ENCODE measurements at regions not wholly inside any gene's neighbourhood (a gene's known extent, or its start where the extent isn't known, plus 50 kb on each side); places are given as distances from the start of the nearest gene placed in this dataset.
"Not testable (repeated sequence)": the region's sequence is repeated elsewhere in the genome, so short reads cannot be mapped to it uniquely, and the experiment has no call there.

DNA sequence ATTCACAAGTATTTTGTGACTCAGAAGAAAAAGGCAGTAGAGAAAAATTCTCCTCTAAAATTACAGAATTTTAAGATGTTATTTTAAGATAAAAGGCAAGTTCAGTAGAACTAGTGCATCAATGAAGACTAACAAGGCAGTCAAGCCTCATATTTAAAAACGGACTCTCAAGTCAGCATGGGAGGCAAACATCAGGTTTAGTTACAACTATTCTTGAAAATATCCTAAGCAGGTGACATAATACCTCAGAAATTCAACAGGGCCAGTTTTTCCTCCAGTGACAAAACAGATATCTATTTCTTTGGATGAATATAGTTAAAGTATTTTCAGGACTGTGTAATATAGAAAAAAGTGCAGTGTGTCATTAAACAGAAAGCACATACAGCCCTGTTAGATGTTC lies 194.0 kb upstream of the NMUR2 start:
- FAIRE-seq = no peak
- no peaks in the 10 kb centered on the region for H4K20me1 ChIP-seq (ENCODE audit: control insufficient read depth, extremely low read depth, insufficient read depth, low read length)
- no peaks in the 10 kb centered on the region for H3K27me3 ChIP-seq (ENCODE audit: control insufficient read depth, extremely low read depth, insufficient read depth, low read length)
- no peaks in the 10 kb centered on the region for H3K9me3 ChIP-seq (ENCODE audit: control insufficient read depth, low read depth, low read length)
- H3K36me3 ChIP-seq (ENCODE audit: control insufficient read depth in 2 of 2, extremely low read depth in 1 of 2, insufficient read depth in 2 of 2, low read length in 2 of 2) = no peaks in the 10 kb centered on the region
- DNase-seq (ENCODE audit: low read depth, low spot score) = no peak
- no peak overlapping the region for H3K9ac ChIP-seq (ENCODE audit: control insufficient read depth, extremely low read depth, insufficient read depth, low read length)
- H3K4me3 ChIP-seq (ENCODE audit: control insufficient read depth in 2 of 3, extremely low read depth in 1 of 3, insufficient read depth in 2 of 3, low read depth in 1 of 3, low read length in 3 of 3) = no peak overlapping the region
- H3K9me1 ChIP-seq (ENCODE audit: control insufficient read depth, extremely low read depth, insufficient read depth, low read length) = no peaks in the 10 kb centered on the region
- H2AFZ ChIP-seq (ENCODE audit: control insufficient read depth, low read length) = no peak overlapping the region
- H3K4me1 ChIP-seq (ENCODE audit: control insufficient read depth, extremely low read depth, insufficient read depth, low read length) = no peaks in the 10 kb centered on the region
- dilution Hi-C loops (cut with MboI; ENCODE audit: extremely low pct_ligation_motif_present, low sequenced_read_pairs) = no loop called here
- no peak overlapping the region for H3K4me2 ChIP-seq (ENCODE audit: control insufficient read depth, extremely low read depth, insufficient read depth, low read depth, low read length)
- TF ChIP-seq, protein P1, sequence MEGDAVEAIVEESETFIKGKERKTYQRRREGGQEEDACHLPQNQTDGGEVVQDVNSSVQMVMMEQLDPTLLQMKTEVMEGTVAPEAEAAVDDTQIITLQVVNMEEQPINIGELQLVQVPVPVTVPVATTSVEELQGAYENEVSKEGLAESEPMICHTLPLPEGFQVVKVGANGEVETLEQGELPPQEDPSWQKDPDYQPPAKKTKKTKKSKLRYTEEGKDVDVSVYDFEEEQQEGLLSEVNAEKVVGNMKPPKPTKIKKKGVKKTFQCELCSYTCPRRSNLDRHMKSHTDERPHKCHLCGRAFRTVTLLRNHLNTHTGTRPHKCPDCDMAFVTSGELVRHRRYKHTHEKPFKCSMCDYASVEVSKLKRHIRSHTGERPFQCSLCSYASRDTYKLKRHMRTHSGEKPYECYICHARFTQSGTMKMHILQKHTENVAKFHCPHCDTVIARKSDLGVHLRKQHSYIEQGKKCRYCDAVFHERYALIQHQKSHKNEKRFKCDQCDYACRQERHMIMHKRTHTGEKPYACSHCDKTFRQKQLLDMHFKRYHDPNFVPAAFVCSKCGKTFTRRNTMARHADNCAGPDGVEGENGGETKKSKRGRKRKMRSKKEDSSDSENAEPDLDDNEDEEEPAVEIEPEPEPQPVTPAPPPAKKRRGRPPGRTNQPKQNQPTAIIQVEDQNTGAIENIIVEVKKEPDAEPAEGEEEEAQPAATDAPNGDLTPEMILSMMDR (optimal IDR thresholded peaks at IDR 0.05 in 1 of 3, IDR thresholded peaks at IDR 0.05 in 1 of 3, conservative IDR thresholded peaks at IDR 0.05 in 1 of 3; ENCODE audit: extremely low read depth in 1 of 3, insufficient read depth in 2 of 3, low read length in 3 of 3) = no peak
- no peak for TF ChIP-seq EZH2 (IDR thresholded peaks at IDR 0.05; ENCODE audit: low read length)
- H3K79me2 ChIP-seq (ENCODE audit: control insufficient read depth, insufficient read depth, low read length) = no peaks in the 10 kb centered on the region
- no peak overlapping the region for H3K27ac ChIP-seq (ENCODE audit: control insufficient read depth, insufficient read depth, low read length)

DNA sequence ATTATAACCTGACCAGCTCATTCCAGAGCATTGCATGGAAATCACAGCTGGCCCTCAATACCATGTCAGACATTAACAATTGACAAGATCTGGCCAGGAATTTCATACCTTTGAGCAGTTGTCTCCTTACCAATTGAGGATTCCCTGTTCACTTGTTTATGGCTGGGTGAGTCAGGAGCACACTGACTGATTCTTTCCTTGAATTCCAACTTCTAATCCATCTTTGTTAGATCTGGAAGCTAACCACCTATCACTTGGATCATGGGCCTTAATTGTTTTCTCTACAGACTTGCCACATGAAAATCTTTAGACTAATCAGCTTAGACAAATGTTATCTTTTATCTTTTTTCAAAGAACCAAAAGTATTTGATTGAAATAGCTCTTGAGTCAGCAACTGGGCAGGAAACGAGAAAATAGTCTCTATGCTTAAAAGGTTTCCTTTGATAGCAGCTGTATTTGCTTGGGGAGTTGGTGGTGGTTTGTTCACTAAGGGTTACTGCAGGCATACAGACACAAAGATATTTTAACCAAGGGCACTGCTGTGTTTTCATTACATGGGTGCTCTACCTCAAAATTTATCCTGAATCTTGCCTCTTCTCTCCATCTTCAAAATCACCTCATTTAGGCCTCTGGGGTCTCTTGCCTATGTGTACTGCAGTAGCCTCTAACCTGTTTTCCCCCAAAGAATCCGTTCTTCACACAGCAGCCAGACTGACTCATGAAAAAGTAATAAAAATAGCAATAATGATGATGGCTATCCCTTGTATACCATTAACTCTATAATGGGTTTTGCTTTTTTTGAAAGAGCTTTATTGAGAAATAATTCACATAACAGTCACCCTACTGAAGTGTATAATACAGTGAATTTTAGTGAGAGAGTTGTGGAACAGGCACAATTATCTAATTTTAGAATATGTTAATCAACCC lies 197.0 kb upstream of the NMUR2 start:
- Histone ChIP-seq H3K36me3 (ENCODE audit: control insufficient read depth in 2 of 2, extremely low read depth in 1 of 2, insufficient read depth in 2 of 2, low read length in 2 of 2) (no peaks in the 10 kb centered on the region), H3K9me1 (ENCODE audit: control insufficient read depth, extremely low read depth, insufficient read depth, low read length) (no peaks in the 10 kb centered on the region), H3K27ac (ENCODE audit: control insufficient read depth, insufficient read depth, low read length) (no peak overlapping the region), H4K20me1 (ENCODE audit: control insufficient read depth, extremely low read depth, insufficient read depth, low read length) (no peaks in the 10 kb centered on the region), H3K79me2 (ENCODE audit: control insufficient read depth, insufficient read depth, low read length) (no peaks in the 10 kb centered on the region), H3K27me3 (ENCODE audit: control insufficient read depth, extremely low read depth, insufficient read depth, low read length) (no peaks in the 10 kb centered on the region), H3K4me3 (ENCODE audit: control insufficient read depth in 2 of 3, extremely low read depth in 1 of 3, insufficient read depth in 2 of 3, low read depth in 1 of 3, low read length in 3 of 3) (no peak overlapping the region), H3K4me1 (ENCODE audit: control insufficient read depth, extremely low read depth, insufficient read depth, low read length) (no peaks in the 10 kb centered on the region), H2AFZ (ENCODE audit: control insufficient read depth, low read length) (no peak overlapping the region), H3K9ac (ENCODE audit: control insufficient read depth, extremely low read depth, insufficient read depth, low read length) (no peak overlapping the region), H3K4me2 (ENCODE audit: control insufficient read depth, extremely low read depth, insufficient read depth, low read depth, low read length) (no peak overlapping the region), H3K9me3 (ENCODE audit: control insufficient read depth, low read depth, low read length) (no peaks in the 10 kb centered on the region)
- no peak for TF ChIP-seq EZH2 (IDR thresholded peaks at IDR 0.05; ENCODE audit: low read length)
- TF ChIP-seq, protein P1 (optimal IDR thresholded peaks at IDR 0.05 in 1 of 3, IDR thresholded peaks at IDR 0.05 in 1 of 3, conservative IDR thresholded peaks at IDR 0.05 in 1 of 3; ENCODE audit: extremely low read depth in 1 of 3, insufficient read depth in 2 of 3, low read length in 3 of 3) = no peak
- no peak for DNase-seq (ENCODE audit: low read depth, low spot score)
- no peak for FAIRE-seq
- dilution Hi-C loops (cut with MboI; ENCODE audit: extremely low pct_ligation_motif_present, low sequenced_read_pairs) = no loop called here

DNA sequence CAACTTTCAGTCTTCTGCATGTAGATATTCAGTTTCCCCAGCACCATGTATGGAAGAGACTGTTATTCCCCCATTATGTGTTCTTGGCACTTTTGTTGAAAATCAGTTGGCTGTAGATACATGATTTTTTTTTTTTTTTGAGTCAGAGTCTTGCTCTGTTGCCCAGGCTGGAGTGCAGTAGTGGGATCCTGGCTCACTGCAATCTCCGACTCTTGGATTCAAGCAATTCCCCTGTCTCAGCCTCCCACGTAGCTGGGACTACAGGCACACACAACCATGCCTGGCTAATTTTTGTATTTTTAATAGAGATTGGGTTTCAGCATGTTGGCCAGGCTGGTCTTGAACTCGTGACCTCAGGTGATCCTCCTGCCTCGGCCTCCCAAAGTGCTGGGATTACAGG lies 201.0 kb upstream of the NMUR2 start:
- H3K27ac ChIP-seq (ENCODE audit: control insufficient read depth, insufficient read depth, low read length); H3K36me3 ChIP-seq (ENCODE audit: control insufficient read depth in 2 of 2, extremely low read depth in 1 of 2, insufficient read depth in 2 of 2, low read length in 2 of 2); FAIRE-seq; H3K27me3 ChIP-seq (ENCODE audit: control insufficient read depth, extremely low read depth, insufficient read depth, low read length); H2AFZ ChIP-seq (ENCODE audit: control insufficient read depth, low read length); H3K9ac ChIP-seq (ENCODE audit: control insufficient read depth, extremely low read depth, insufficient read depth, low read length); DNase-seq (ENCODE audit: low read depth, low spot score); H3K4me2 ChIP-seq (ENCODE audit: control insufficient read depth, extremely low read depth, insufficient read depth, low read depth, low read length); H3K9me3 ChIP-seq (ENCODE audit: control insufficient read depth, low read depth, low read length); H4K20me1 ChIP-seq (ENCODE audit: control insufficient read depth, extremely low read depth, insufficient read depth, low read length); dilution Hi-C loops (cut with MboI; ENCODE audit: extremely low pct_ligation_motif_present, low sequenced_read_pairs); H3K9me1 ChIP-seq (ENCODE audit: control insufficient read depth, extremely low read depth, insufficient read depth, low read length); H3K4me3 ChIP-seq (ENCODE audit: control insufficient read depth in 2 of 3, extremely low read depth in 1 of 3, insufficient read depth in 2 of 3, low read depth in 1 of 3, low read length in 3 of 3); H3K79me2 ChIP-seq (ENCODE audit: control insufficient read depth, insufficient read depth, low read length); H3K4me1 ChIP-seq (ENCODE audit: control insufficient read depth, extremely low read depth, insufficient read depth, low read length): not testable (repeated sequence)
